H9 (cell line): ENCODE measurements at regions not wholly inside any gene's neighbourhood (a gene's known extent, or its start where the extent isn't known, plus 50 kb on each side); places are given as distances from the start of the nearest gene placed in this dataset.

Experiments used
- DNase-seq: peaks from one replicate; pipeline ENCODE4 v3.0.0-alpha.2; 2017
- H2AFZ ChIP-seq: one replicate; pipeline ENCODE4 v1.6.1; 2013; ENCODE audit warnings: mild to moderate bottlenecking, low read length, control low read depth, moderate library complexity
- H2AK5ac ChIP-seq: 2 replicates; pipeline ENCODE4 v1.6.1; 2013; ENCODE audit warnings: low read length, control low read depth, mixed read lengths; ENCODE audit not compliant: insufficient read length
- H2BK120ac ChIP-seq: one replicate; pipeline ENCODE4 v1.6.1; 2013; ENCODE audit warnings: low read depth, mild to moderate bottlenecking, low read length, control low read depth, inconsistent platforms; ENCODE audit not compliant: poor library complexity, severe bottlenecking
- H2BK12ac ChIP-seq: 2 replicates; pipeline ENCODE4 v1.6.1; 2013; ENCODE audit warnings: low read length, control low read depth, mixed read lengths, low read depth; ENCODE audit not compliant: insufficient read length
- H2BK15ac ChIP-seq: 2 replicates; pipeline ENCODE4 v1.6.1; 2013; ENCODE audit warnings: low read depth, low read length, control low read depth
- H2BK20ac ChIP-seq: one replicate; pipeline ENCODE4 v1.6.1; 2013; ENCODE audit warnings: low read depth, mild to moderate bottlenecking, low read length, control low read depth, inconsistent platforms; ENCODE audit not compliant: poor library complexity, severe bottlenecking
- H2BK5ac ChIP-seq: 2 replicates; pipeline ENCODE4 v1.6.1; 2013; ENCODE audit warnings: low read length, control low read depth, mixed read lengths; ENCODE audit not compliant: insufficient read length
- H3K14ac ChIP-seq: 2 replicates; pipeline ENCODE4 v1.6.1; 2013; ENCODE audit warnings: low read length, control low read depth; ENCODE audit not compliant: insufficient read depth
- H3K18ac ChIP-seq: 2 replicates; pipeline ENCODE4 v1.6.1; 2013; ENCODE audit warnings: low read depth, mild to moderate bottlenecking, mixed read lengths, low read length, control low read depth; ENCODE audit not compliant: insufficient read length
- H3K23ac ChIP-seq: 2 replicates; pipeline ENCODE4 v1.6.1; 2013; ENCODE audit warnings: low read length, control low read depth, mixed read lengths, low read depth; ENCODE audit not compliant: insufficient read length
- H3K23me2 ChIP-seq: 2 replicates; pipeline ENCODE4 v1.6.1; 2013; ENCODE audit warnings: low read depth, mild to moderate bottlenecking, mixed read lengths, low read length, control low read depth; ENCODE audit not compliant: insufficient read length, poor library complexity, severe bottlenecking
- H3K27ac ChIP-seq: 2 replicates; pipeline ENCODE4 v1.5.1; 2013; ENCODE audit warnings: low read length, control low read depth, mixed read lengths, low read depth; ENCODE audit not compliant: insufficient read length
- H3K27me3 ChIP-seq: 2 replicates; pipeline ENCODE4 v1.6.1; 2013; ENCODE audit warnings: low read length, control low read depth, inconsistent platforms; ENCODE audit not compliant: insufficient read depth
- H3K4ac ChIP-seq: 2 replicates; pipeline ENCODE4 v1.6.1; 2013; ENCODE audit warnings: low read depth, mild to moderate bottlenecking, control low read depth, inconsistent platforms, low read length, moderate library complexity
- H3K4me1 ChIP-seq: 2 replicates; pipeline ENCODE4 v1.6.1; 2013; ENCODE audit warnings: low read length, control low read depth, inconsistent platforms; ENCODE audit not compliant: insufficient read depth
- H3K4me2 ChIP-seq: 2 replicates; pipeline ENCODE4 v1.6.1; 2013; ENCODE audit warnings: low read length, control low read depth, mixed read lengths; ENCODE audit not compliant: insufficient read length, insufficient read depth
- H3K56ac ChIP-seq: 2 replicates; pipeline ENCODE4 v1.6.1; 2013; ENCODE audit warnings: low read depth, mild to moderate bottlenecking, mixed read lengths, low read length, control low read depth; ENCODE audit not compliant: insufficient read length
- H3K79me1 ChIP-seq: 2 replicates; pipeline ENCODE4 v1.6.1; 2013; ENCODE audit warnings: low read depth, mild to moderate bottlenecking, moderate library complexity, low read length, control low read depth, inconsistent platforms; ENCODE audit not compliant: insufficient read depth, poor library complexity, severe bottlenecking
- H3K79me2 ChIP-seq: 2 replicates; pipeline ENCODE4 v1.6.1; 2013; ENCODE audit warnings: low read length, control low read depth, inconsistent platforms; ENCODE audit not compliant: insufficient read depth
- H3K9ac ChIP-seq: 2 replicates; pipeline ENCODE4 v1.6.1; 2013; ENCODE audit warnings: low read length, control low read depth, mixed read lengths; ENCODE audit not compliant: insufficient read length; ENCODE audit errors: extremely low read depth
- H3K9me3 ChIP-seq: one replicate; pipeline ENCODE4 v1.6.1; 2013; ENCODE audit warnings: low read depth, low read length, inconsistent platforms; ENCODE audit not compliant: control insufficient read depth
- H3T11ph ChIP-seq: one replicate; pipeline ENCODE4 v1.6.1; 2013; ENCODE audit warnings: mild to moderate bottlenecking, low read length, control low read depth, inconsistent platforms
- H4K20me1 ChIP-seq: one replicate; pipeline ENCODE4 v1.6.1; 2013; ENCODE audit not compliant: control insufficient read depth, insufficient read length, insufficient read depth
- H4K5ac ChIP-seq: 2 replicates; pipeline ENCODE4 v1.6.1; 2013; ENCODE audit warnings: low read depth, mild to moderate bottlenecking, mixed read lengths, low read length, control low read depth; ENCODE audit not compliant: insufficient read length
- H4K8ac ChIP-seq: replicated peaks from 2 replicates; pipeline ENCODE4 v1.6.1; 2013; ENCODE audit warnings: low read length, control low read depth, mixed read lengths, low read depth; ENCODE audit not compliant: insufficient read length
- H4K91ac ChIP-seq: 2 replicates; pipeline ENCODE4 v1.6.1; 2013; ENCODE audit warnings: low read depth, mild to moderate bottlenecking, moderate library complexity, mixed read lengths, low read length, control low read depth; ENCODE audit not compliant: insufficient read length
- H3K27ac Mint-ChIP-seq, 3 experiments: 2 replicates in 2 of 3; 3 replicates in 1 of 3; pipeline ENCODE4 v1.8.0; 2020 to 2021; ENCODE audit warnings: mixed read lengths in 3 of 3, mild to moderate bottlenecking in 1 of 3, moderate library complexity in 1 of 3
- H3K27me3 Mint-ChIP-seq: 2 replicates; pipeline ENCODE4 v1.8.0; 2021; ENCODE audit warnings: low read depth, mild to moderate bottlenecking, moderate library complexity, mixed read lengths
- H3K36me3 Mint-ChIP-seq, 3 experiments: 2 replicates in 2 of 3; 3 replicates in 1 of 3; pipeline ENCODE4 v1.8.0; 2020 to 2021; ENCODE audit warnings: low read depth in 3 of 3, mixed read lengths in 3 of 3; ENCODE audit not compliant: insufficient read depth in 1 of 3
- H3K4me1 Mint-ChIP-seq, 2 experiments: 2 replicates each; pipeline ENCODE4 v1.8.0; 2020; ENCODE audit warnings: mixed read lengths in 2 of 2
- H3K4me3 Mint-ChIP-seq, 2 experiments: 2 replicates in 1 of 2; 3 replicates in 1 of 2; pipeline ENCODE4 v1.8.0; 2020 to 2021; ENCODE audit warnings: mild to moderate bottlenecking in 2 of 2, mixed read lengths in 2 of 2, moderate library complexity in 1 of 2
- H3K9me3 Mint-ChIP-seq, 2 experiments: 2 replicates in 1 of 2; 3 replicates in 1 of 2; pipeline ENCODE4 v1.8.0; 2020; ENCODE audit warnings: mild to moderate bottlenecking in 2 of 2, mixed read lengths in 2 of 2, moderate library complexity in 1 of 2
- WGBS: extraction: QIAGEN DNeasy Blood & Tissue Kit; methylation state at CpG from one replicate; pipeline ENCODE4 v1.1.7; 2013; ENCODE audit warnings: missing lambda C conversion rate, low lambda C conversion rate, mixed read lengths; ENCODE audit not compliant: insufficient read length; ENCODE audit errors: extremely low coverage; 5-methylcytosine and 5-hydroxymethylcytosine counted together
- TF ChIP-seq, protein P1 (sequence below): fragments of 200-600 bp; sonication (generic); conservative IDR thresholded peaks from 3 replicates; pipeline ENCODE4 v1.8.0; 2021; ENCODE audit warnings: antibody characterized with exemption, mild to moderate bottlenecking

DNA sequence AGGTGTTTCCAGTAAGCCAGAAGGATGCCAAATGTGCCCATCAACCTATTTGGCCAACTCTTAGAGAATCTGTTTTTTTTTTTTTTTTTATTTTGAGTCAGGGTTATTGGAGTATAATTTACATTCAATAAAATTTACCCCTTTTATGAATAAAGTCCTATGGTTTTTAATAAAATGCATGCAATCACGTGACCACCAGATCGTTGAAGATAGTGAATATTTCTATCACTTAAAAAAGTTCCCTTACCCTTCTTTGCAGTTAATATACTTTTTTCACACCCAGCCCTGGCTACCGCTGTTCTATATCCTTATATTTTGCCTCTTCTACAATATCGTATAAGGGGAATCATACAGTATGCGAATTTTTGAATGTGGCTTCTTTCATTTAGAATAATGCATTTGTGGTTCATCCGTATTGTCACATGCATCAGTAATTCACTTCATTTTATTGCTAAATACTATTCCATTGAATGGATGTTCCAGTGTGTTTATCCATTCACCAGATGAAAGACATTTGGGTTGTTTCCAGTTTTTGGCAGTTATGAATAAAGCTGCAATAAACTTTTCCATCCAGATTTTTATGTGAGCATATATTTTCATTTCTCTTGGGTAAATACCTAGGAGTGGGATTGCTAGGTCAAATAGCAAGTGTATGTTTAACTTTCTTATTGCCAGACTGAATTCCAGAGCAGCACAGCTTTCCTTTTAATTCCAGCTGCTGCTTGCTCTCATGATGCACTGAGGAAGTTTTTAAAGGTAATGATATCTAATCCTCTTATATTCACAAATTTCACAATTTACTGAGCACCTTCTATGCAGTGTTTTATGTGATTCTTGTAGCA lies 156.3 kb upstream of the NT5C1B start:
- Histone ChIP-seq H3K4ac (no peak overlapping the region), H4K8ac (no peak overlapping the region), H2BK5ac (no peak overlapping the region), H3K23me2 (no peaks in the 10 kb centered on the region), H4K20me1 (no peaks in the 10 kb centered on the region), H3K18ac (no peak overlapping the region), H3K9me3 (no peaks in the 10 kb centered on the region), H4K91ac (no peak overlapping the region), H2BK15ac (no peak overlapping the region), H2AK5ac (no peak overlapping the region), H3T11ph (no peak overlapping the region), H2BK20ac (no peak overlapping the region), H3K56ac (no peak overlapping the region), H3K79me2 (no peaks in the 10 kb centered on the region), H3K27me3 (no peaks in the 10 kb centered on the region), H2BK12ac (no peak overlapping the region), H3K4me1 (no peaks in the 10 kb centered on the region), H3K4me2 (no peak overlapping the region), H2BK120ac (no peak overlapping the region), H3K23ac (no peak overlapping the region), H3K79me1 (no peaks in the 10 kb centered on the region), H3K14ac (no peak overlapping the region), H2AFZ (no peak overlapping the region), H3K9ac (no peak overlapping the region), H3K27ac (no peak overlapping the region), H4K5ac (no peak overlapping the region)
- Mint-ChIP-seq H3K27me3 (no peaks in the 10 kb centered on the region; the same call in 1 of the 2 replicates), H3K9me3 (no peaks in the 10 kb centered on the region), H3K27ac (no peak overlapping the region), H3K4me1 (peaks cover 3 to 4% of the 10 kb centered on the region in 2 experiments), H3K36me3 (no peaks in the 10 kb centered on the region), H3K4me3 (no peak overlapping the region)
- no CpG with 5 or more reads among the region's 6 CpGs for WGBS
- TF ChIP-seq, protein P1, sequence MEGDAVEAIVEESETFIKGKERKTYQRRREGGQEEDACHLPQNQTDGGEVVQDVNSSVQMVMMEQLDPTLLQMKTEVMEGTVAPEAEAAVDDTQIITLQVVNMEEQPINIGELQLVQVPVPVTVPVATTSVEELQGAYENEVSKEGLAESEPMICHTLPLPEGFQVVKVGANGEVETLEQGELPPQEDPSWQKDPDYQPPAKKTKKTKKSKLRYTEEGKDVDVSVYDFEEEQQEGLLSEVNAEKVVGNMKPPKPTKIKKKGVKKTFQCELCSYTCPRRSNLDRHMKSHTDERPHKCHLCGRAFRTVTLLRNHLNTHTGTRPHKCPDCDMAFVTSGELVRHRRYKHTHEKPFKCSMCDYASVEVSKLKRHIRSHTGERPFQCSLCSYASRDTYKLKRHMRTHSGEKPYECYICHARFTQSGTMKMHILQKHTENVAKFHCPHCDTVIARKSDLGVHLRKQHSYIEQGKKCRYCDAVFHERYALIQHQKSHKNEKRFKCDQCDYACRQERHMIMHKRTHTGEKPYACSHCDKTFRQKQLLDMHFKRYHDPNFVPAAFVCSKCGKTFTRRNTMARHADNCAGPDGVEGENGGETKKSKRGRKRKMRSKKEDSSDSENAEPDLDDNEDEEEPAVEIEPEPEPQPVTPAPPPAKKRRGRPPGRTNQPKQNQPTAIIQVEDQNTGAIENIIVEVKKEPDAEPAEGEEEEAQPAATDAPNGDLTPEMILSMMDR: no peak
- DNase-seq: no peak
